Kidney (tissue), 13 donors: ENCODE measurements at regions not wholly inside any gene's neighbourhood (a gene's known extent, or its start where the extent isn't known, plus 50 kb on each side); places are given as distances from the start of the nearest gene placed in this dataset.

Experiments used
- DNase-seq, 5 donors: peaks; one replicate each; pipeline ENCODE4 v3.0.0-alpha.2; 2013 to 2020
- FAIRE-seq: peaks from 2 replicates; lab custom pipeline; 2012; peaks lifted over from hg19 to GRCh38; lab: Jason Lieb, UNC
- H3K27ac ChIP-seq, 2 donors: one replicate each; pipeline ENCODE4 v1.7.0; 2013; ENCODE audit warnings: low read depth in 2 of 2, low read length in 2 of 2, inconsistent platforms in 1 of 2
- H3K27me3 ChIP-seq: one replicate; pipeline ENCODE4 v1.7.1; 2013; ENCODE audit warnings: low read length, inconsistent platforms; ENCODE audit not compliant: control insufficient read depth, insufficient read depth
- H3K36me3 ChIP-seq, 3 donors: one replicate each; pipeline versions ENCODE4 v1.7.0 to v1.7.1; 2013; ENCODE audit warnings: low read length in 3 of 3, control low read depth in 1 of 3, inconsistent platforms in 1 of 3; ENCODE audit not compliant: insufficient read depth in 3 of 3, control insufficient read depth in 2 of 3
- H3K4me1 ChIP-seq, 3 donors: one replicate each; pipeline versions ENCODE4 v1.7.0 to v1.7.1; 2013; ENCODE audit warnings: low read length in 3 of 3, inconsistent platforms in 1 of 3, low read depth in 1 of 3; ENCODE audit not compliant: control insufficient read depth in 2 of 3, insufficient read depth in 2 of 3
- H3K4me3 ChIP-seq, 3 donors: one replicate each; pipeline versions ENCODE4 v1.7.0 to v1.8.1; 2013; ENCODE audit warnings: low read length in 3 of 3, control low read depth in 1 of 3, inconsistent platforms in 1 of 3
- H3K9ac ChIP-seq, 3 donors: one replicate each; pipeline versions ENCODE4 v1.7.0 to v1.7.1; 2013; ENCODE audit warnings: low read length in 3 of 3, control low read depth in 1 of 3, inconsistent platforms in 1 of 3
- H3K9me3 ChIP-seq, 3 donors: one replicate each; pipeline versions ENCODE4 v1.7.0 to v1.7.1; 2013; ENCODE audit warnings: low read length in 3 of 3, control low read depth in 1 of 3, inconsistent platforms in 1 of 3; ENCODE audit not compliant: control insufficient read depth in 2 of 3, insufficient read depth in 1 of 3
- intact Hi-C: fragments of 100-400 bp; cut with DNase I; formaldehyde crosslinking; loops from one replicate; pipeline ENCODE4 v1.11.1; 2022
- TF ChIP-seq, protein P1 (sequence below): IDR thresholded peaks from 3 replicates; pipeline ENCODE4 v1.5.1; 2012; ENCODE audit warnings: mild to moderate bottlenecking, moderate library complexity, borderline replicate concordance; ENCODE audit not compliant: insufficient read depth; ENCODE audit errors: extremely low read depth
- donor health status: control.
- donor health status: control.
- donor health status: control.
- donor health status: control.
- donor health status: control.
- donor health status: DM: yes; HTN: yes; CAD: no.
- donor health status: Normal renal cell carcinoma (clear cell type).

DNA sequence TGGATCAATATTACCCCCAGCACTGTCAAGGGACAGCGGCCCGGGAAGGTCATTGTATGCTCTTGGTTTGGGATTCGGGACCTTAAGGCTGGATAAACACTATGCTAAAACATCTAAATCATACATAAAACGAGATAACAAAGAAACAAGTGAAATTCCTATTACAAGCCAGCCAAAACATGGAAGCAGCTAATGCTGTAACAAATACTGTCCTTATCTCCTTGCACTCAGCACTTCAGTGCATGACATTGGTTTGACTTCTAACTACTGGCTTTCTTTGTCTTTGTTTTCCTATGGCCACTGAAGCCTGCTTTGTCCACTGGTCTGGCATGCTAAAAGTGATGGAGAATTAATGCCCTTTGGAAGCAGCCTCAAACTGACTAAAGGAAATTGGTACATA is 516.4 kb upstream of the DPH6 start:
- intact Hi-C loops = no loop called here
- TF ChIP-seq, protein P1, sequence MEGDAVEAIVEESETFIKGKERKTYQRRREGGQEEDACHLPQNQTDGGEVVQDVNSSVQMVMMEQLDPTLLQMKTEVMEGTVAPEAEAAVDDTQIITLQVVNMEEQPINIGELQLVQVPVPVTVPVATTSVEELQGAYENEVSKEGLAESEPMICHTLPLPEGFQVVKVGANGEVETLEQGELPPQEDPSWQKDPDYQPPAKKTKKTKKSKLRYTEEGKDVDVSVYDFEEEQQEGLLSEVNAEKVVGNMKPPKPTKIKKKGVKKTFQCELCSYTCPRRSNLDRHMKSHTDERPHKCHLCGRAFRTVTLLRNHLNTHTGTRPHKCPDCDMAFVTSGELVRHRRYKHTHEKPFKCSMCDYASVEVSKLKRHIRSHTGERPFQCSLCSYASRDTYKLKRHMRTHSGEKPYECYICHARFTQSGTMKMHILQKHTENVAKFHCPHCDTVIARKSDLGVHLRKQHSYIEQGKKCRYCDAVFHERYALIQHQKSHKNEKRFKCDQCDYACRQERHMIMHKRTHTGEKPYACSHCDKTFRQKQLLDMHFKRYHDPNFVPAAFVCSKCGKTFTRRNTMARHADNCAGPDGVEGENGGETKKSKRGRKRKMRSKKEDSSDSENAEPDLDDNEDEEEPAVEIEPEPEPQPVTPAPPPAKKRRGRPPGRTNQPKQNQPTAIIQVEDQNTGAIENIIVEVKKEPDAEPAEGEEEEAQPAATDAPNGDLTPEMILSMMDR = no peak
- no peak for DNase-seq
- Histone ChIP-seq H3K9me3 (no peaks in the 10 kb centered on the region), H3K27ac (no peak overlapping the region), H3K9ac (no peak overlapping the region), H3K27me3 (no peaks in the 10 kb centered on the region), H3K4me3 (no peak overlapping the region), H3K4me1 (no peaks in the 10 kb centered on the region), H3K36me3 (no peaks in the 10 kb centered on the region)
- FAIRE-seq = no peak

DNA sequence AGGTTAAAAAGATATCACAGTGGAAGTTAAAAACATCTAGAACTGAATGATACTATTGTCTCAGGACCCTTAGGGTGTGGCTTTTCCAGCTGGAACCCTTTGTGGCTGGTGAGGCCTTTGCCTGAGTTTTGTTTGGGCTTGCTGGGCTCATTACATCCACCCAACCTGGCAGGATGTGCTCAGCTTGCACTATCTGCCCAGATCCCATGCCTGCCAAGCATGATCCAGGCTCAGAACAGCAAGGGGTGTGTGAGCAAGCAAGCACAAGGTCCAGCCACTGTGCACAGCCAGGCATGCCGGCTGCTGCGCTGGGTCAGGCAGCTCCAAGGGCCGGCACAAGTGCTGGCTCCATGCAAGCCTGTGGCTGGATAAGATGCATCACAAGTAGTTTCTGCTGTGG is 512.7 kb upstream of the CDIN1 start:
- Histone ChIP-seq H3K27me3 (no peaks in the 10 kb centered on the region), H3K4me1 (no peaks in the 10 kb centered on the region), H3K9me3 (no peaks in the 10 kb centered on the region), H3K9ac (no peak overlapping the region), H3K36me3 (no peaks in the 10 kb centered on the region), H3K4me3 (no peak overlapping the region), H3K27ac (no peak overlapping the region)
- no peak for FAIRE-seq
- intact Hi-C loops = no loop called here
- DNase-seq = no peak
- TF ChIP-seq, protein P1 = no peak

DNA sequence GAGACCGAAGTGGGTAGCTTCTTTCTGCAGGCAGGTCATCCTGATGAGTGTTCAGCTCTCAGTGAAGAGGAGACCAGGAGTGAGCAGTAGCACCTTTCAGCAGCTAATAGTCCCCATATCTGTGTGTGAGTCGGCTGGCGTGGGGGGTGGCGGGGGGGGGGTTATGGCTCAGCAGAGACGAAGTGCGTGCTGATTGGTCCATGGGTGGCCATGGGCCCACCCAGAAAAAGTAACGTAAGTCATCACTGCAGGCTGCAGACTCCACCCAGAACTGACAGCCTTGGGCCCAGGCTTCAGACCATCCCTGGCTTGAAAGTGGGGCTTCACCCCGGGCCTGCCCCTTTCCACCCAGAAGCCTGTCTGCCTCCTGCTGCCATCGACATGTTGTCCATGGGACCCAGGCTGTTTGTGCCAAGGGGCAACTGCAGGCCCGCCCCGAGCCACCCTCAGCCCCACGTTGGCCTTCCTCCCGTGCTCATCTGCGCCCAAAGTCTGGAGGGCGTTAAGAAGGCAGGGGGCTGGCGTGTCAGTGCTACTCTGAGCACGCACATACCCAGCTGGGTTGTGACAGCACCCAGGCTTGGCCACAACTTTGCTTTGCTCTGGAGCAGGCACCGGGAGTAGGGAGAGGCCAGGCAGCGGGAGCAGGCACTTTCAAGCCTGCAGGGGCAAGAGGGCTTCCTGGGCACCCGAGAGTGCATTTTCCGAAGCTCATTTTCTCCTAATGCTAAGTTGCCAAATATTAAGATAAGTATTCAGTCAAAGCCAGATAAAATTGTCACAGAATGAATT is 511.7 kb upstream of the CDIN1 start:
- H3K27ac ChIP-seq = no peak overlapping the region
- no peaks in the 10 kb centered on the region for H3K27me3 ChIP-seq
- no peaks in the 10 kb centered on the region for H3K4me1 ChIP-seq
- TF ChIP-seq, protein P1 = no peak
- intact Hi-C loops = no loop called here
- no peaks in the 10 kb centered on the region for H3K9me3 ChIP-seq
- no peak for FAIRE-seq
- H3K9ac ChIP-seq = no peak overlapping the region
- DNase-seq = no peak
- H3K4me3 ChIP-seq = no peak overlapping the region
- H3K36me3 ChIP-seq = no peaks in the 10 kb centered on the region
